ENCODE measurements at regions not wholly inside any gene's neighbourhood (a gene's known extent, or its start where the extent isn't known, plus 50 kb on each side); places are given as distances from the start of the nearest gene placed in this dataset.

DNA sequence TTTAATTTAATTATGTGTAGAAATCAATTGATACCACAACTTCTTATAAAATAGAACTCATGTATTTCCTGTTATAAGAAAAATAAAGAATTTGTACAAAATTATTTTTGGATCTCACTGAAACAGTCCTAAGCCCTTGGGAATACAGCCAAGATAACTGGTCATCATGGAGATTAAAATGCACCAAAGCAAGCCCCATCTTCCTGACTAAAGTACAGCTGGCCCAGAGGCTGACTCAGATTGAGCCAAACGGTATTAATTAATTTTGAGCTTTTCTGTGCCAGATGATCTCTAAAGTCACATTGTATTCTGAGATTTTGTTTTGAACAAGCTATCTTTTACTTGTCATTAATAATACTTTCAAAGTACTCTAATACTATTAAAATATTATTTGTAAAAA lies 978.5 kb downstream of the TBC1D32 start:
- TF ChIP-seq, protein P1, sequence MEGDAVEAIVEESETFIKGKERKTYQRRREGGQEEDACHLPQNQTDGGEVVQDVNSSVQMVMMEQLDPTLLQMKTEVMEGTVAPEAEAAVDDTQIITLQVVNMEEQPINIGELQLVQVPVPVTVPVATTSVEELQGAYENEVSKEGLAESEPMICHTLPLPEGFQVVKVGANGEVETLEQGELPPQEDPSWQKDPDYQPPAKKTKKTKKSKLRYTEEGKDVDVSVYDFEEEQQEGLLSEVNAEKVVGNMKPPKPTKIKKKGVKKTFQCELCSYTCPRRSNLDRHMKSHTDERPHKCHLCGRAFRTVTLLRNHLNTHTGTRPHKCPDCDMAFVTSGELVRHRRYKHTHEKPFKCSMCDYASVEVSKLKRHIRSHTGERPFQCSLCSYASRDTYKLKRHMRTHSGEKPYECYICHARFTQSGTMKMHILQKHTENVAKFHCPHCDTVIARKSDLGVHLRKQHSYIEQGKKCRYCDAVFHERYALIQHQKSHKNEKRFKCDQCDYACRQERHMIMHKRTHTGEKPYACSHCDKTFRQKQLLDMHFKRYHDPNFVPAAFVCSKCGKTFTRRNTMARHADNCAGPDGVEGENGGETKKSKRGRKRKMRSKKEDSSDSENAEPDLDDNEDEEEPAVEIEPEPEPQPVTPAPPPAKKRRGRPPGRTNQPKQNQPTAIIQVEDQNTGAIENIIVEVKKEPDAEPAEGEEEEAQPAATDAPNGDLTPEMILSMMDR (conservative IDR thresholded peaks at IDR 0.05; ENCODE audit: low read depth, low read length): no peak
- no peak for TF ChIP-seq EZH2 (IDR thresholded peaks at IDR 0.05; ENCODE audit: borderline replicate concordance, low read depth, low read length, poor library complexity, severe bottlenecking)
